ENCODE measurements at regions not wholly inside any gene's neighbourhood (a gene's known extent, or its start where the extent isn't known, plus 50 kb on each side); places are given as distances from the start of the nearest gene placed in this dataset.
A peak's percentile ranks its signal among the peaks of the same experiment; 100 is the strongest.

DNA sequence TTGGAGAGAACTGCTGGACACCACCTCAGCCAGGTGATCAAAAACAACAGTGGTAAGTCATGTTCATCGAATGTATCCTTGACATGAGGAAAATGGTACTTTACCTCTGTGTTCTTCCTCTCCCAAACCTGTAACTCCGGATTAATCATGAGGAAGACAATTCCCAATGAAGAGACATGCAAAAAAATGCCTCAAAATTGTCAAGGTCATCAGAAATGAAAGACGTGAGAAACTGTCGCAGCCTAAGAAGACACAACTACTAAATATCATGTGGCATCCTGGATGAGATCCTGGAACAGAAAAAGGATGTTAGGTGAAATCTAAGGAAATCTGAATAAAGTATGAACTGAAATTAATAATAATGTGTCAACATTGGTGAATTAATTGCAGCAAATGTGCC is 178.4 kb downstream of the LACC1 start:
- no peak for FAIRE-seq

DNA sequence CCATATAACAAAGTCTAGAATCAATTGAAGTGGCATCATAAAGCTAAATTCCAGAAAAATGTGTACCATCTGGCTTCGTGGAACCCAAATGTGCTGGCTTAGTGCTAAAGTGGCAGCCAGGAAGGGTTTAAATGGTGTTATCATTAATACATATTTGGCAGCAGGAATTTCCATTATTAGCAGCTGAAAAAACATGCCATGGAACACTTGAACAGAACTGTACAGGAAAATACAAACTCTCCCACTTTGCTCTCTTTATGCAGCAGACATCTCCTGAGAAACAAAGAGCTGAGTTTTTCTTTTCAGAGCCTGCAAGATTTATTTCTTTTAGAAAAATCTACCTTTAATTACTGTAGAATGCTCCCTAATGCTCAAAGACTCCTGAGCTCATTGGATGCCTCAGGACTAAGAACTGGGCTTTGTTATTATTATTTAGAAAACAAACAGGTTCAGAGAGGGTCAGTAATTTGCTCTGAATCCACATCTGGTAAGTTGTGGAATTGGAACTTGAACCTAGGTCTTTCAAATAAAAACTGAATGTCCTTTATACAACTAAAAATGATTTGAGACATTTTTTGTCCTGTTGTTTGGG is 179.0 kb downstream of the LACC1 start:
- no peak for FAIRE-seq

DNA sequence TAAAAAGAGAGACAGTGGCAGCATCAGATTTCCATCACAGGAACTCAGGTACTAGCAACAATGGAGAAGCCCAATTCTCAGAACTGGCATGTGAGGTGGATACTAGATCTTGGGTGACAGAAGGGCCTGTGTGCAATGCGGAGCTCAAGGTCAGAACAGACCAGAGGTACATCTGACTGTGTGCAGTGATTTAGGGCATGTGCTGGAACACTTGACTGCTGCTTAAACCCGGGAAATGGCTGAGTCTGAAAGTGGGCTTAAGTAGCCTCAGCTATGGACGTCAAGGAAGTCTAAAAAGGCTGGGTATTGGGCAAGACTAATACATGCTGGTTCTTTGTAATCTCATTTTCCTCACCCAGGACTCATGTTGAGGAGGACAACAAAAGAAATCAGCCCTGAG is 182.2 kb downstream of the LACC1 start:
- no peak for FAIRE-seq

DNA sequence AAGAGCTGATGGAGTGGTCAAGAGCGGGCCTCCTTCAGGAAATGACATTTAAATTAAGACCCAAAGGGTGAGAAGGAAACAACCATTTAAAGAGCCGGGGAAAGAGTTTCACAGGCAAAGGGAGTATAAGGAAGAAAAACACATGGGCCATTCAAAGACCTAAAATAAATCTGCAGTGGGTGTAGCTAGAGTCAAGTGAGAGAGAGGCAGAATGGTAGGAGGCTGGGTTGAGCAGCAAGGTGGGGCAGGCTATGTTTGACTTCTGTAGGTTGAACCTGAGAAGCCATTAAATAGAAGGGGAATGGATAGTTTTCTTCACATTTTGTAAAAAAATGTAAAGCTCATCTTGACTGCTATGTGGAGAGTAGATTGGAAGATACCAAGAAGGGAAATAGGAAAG is 183.8 kb downstream of the LACC1 start:
- no peak for FAIRE-seq

DNA sequence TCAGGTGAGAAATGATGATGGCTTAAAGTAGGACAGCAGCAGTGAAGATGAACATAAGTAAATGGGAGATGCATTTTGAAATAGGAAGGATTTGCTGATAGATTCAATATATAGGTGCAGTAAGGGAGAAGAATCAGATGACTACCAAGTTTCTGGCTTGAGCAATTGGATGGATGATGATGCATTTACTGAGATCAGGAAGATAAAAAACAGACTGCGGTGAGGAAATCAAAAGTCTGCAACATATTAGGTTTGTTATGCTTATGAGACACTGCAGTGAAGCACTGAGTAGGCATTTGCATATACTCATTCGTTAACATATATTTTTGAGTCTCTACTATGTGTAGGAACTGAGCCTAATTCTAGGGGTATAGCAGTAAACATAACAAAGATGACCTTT is 184.2 kb downstream of the LACC1 start:
- no peak for FAIRE-seq

- no peak for FAIRE-seq
Measured at GRCh38 chr13:44064357-44064756, 184.7 kb downstream of the LACC1 start.

GRCh38 chr13:44068169-44068568 is 188.5 kb downstream of the LACC1 start:
- no peak for FAIRE-seq

DNA sequence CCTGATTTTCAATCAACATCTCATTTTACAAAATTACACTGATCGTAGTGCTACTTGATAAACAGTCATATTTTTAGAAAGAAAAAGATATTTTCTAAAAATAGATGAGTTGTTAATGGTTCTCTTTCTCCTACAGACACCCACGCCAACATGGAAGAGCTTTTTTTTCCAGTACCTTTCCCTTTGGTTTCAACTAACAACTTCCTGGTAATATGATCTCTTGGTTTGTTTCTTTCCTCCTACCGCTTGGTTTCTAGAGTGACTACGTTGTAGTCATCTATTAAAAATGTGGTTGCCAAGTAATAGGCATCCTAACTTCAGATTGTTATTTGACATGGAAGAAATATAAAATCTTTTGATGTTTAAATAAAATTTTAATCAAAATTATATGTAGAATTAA is 189.0 kb downstream of the LACC1 start:
- FAIRE-seq = no peak

DNA sequence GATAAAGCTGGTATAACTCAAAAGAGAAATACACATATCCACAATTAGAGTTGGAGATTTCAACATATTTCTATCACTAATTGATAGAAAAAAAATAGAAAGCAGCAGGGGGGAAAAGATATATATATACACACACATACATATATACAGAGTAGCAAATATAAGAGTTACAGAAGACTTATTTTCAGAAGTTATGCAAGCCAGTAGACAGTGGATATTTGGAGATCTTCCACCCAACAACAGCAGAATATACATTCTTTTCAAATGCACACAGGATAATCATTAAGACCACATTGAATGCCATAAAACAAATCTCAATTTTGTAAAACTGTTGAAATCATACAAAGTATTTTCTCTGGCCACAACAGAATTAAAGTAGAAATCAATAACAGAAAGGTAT is 192.8 kb downstream of the LACC1 start:
- peak; percentile 53 for FAIRE-seq

DNA sequence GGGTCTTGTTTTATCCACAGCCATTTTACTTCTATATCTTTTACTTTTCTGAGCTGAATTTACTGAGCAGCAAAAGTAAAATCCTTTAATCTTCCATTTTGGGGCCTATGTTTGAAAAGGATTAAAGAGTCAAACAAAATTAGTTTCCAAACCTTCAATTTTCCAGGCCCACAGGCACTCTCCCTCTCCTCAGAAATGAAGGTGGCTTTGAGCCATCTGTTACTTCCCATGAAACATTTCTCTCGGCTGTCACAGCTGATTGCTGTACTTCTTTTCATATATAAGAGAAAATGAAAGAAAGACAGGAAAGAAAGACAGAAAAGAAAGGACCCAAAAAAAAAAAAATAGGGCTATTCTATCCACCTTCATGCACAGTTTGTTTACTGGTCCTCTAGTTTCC is 194.9 kb downstream of the LACC1 start:
- FAIRE-seq = no peak

- FAIRE-seq = no peak
Measured at GRCh38 chr13:44075113-44075512, 195.4 kb downstream of the LACC1 start.

- no peak for FAIRE-seq
Measured at GRCh38 chr13:44078806-44079376, 199.2 kb downstream of the LACC1 start.

DNA sequence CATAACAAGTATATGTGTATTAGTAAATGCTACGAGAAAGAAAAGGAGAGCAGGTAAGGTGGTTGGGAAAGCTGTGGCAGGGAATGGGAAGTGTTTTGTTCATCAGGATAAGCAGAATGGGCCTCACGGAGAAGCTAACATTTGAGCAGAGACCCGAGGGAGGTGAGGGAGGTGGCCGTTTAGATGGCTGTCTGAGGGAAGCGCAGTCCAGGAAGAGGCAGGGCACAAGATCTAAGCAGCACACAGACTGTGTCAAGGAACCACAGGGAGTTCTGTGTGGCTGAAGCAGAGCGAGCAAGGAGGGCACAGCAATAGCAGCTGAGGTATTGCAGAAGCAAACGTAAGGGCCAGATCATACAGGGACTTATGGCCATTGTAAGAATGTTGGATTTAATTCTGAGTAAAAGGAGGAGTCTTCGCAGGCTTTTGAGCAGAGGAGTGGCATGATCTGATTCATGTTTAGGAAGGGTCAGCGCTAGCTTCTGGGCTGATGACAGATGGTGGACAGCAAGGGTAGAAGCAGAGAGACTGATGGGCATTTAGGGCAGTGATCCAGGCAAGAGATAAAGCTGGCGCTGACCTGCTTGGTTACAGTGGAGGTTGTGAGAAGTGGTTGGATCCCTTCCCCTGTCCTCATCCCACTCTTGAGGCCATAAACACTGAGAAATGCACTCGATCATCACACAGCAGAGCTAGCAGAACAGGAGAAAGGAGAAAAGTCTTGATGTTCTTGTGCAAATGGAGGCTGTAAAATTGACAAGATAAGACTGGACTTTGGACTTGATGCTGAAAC is 199.9 kb downstream of the LACC1 start:
- no peak for FAIRE-seq

GRCh38 chr13:44084146-44084545 is 204.4 kb downstream of the LACC1 start:
- FAIRE-seq = no peak

GRCh38 chr13:44086389-44086788 is 206.7 kb downstream of the LACC1 start:
- no peak for FAIRE-seq

DNA sequence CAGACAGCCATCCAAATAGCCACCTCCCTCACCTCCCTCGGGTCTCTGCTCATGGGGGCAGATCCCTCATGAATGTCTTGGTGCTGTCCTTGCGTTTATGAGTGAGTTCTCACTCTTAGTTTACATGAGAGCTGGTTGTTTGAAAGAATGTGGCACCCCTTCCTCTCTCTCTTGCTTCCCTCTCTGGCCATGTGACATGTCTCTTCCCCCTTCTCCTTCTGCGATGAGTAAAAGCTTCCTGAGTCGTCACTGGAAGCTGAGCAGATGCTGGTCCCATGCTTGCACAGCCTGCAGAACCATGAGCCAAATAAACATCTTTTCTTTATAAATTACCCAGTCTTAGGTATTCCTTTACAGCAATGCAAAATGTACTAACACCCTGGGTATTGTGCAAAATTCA is 208.7 kb downstream of the LACC1 start:
- no peak for FAIRE-seq

DNA sequence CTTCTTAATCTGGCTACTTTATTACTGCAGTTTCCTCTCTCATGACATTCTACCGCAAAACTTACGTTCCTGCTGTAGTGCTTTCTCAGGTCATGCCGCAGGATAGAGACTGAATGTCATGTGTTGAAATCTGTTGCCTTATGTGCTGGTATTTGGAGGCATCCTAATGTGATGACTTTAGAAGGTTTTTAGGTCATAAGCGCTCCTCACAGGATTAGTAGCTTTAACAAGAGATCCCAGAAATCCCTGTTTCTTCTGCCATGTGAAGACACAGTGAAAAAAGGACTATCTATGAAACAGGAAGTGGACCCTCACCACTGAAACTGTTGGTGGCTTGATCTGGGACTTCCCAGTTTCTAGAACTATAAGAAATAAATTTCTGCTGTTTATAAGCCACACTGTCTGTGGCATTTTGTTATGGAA is 209.3 kb downstream of the LACC1 start:
- FAIRE-seq = no peak

DNA sequence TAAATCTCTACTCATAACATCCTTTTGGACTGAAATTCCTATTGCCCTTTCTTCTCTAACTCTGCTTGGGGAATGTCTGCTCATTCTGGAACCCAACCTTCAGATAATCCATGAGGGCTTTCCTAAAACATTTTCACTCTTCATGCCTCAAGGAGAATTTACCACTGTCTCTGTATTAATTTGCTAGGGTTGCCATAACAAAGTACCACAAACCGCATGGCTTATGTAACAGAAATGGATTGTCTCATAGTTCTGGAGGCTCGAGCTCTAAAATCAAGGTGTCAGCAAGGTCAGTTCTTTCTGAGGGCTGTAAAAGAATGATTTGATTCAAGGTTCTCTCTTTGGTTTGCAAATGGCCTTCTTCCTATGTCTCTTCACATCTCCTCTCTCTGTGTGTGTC is 209.7 kb downstream of the LACC1 start:
- FAIRE-seq = no peak

GRCh38 chr13:44092078-44092970 is 212.6 kb downstream of the LACC1 start:
- peak; percentile 32 for FAIRE-seq

DNA sequence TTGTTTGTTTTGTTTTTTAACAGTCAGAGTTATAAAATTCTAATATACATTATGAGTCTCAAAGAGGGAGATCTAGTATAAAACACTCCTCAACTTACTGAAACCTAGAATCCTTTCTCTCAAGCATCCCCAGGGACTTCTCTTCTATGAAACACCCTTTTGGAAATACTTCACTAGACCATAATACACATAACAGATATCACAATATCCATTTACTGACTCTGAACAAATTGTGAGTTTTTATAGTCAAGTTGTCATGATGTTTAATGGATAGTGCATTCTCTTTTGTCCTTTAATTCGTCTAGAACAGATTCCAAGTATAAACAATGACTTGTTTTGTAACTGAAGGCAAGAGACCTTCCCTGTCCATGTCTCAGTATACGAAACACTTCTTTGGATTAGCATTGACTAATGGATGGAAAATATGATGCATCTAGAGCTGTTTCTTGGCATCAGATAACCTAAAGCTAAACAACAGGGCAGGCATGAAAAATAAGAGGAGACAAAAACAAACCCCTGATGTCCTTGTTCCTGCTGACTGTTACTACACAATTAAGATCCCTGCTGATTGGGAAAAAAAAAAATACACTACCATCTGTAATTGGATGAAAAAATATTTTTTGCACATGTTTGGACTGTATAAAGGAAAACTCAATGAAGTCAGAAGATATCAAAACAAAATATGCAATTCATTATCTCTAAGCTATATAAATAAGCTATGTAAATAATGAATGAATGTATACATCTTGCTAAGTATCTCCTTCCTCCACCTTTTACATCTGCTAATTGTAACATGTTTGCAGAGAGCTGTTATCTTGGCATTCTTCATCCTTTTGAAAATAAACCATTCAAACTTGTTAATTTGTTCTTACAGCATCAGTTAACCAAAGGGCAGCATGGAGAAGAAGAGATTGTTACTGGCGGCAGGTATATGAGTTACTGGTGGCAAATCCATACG is 214.2 kb downstream of the LACC1 start:
- FAIRE-seq = no peak

GRCh38 chr13:44096901-44097300 is 217.2 kb downstream of the LACC1 start:
- FAIRE-seq = no peak

DNA sequence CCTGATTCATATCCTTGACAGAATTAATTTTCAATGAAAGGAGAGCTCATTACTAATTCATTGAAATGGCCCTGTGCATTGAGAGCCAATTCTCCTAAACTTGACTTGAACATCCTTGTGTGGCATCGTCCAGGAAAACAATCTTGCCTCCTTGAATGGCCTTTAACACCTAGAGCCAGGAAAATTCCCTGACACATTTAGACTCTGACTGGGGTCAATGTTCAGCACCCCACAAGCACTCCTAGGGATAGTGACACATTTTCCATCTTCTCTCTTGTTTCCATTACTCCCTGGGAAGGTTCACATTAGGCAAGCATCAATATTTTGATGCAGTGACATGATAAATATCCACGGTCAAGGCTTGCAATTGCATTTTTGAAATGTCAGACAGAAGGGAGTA is 218.9 kb downstream of the LACC1 start:
- FAIRE-seq = no peak
